ENCODE measurements at regions not wholly inside any gene's neighbourhood (a gene's known extent, or its start where the extent isn't known, plus 50 kb on each side); places are given as distances from the start of the nearest gene placed in this dataset.

DNA sequence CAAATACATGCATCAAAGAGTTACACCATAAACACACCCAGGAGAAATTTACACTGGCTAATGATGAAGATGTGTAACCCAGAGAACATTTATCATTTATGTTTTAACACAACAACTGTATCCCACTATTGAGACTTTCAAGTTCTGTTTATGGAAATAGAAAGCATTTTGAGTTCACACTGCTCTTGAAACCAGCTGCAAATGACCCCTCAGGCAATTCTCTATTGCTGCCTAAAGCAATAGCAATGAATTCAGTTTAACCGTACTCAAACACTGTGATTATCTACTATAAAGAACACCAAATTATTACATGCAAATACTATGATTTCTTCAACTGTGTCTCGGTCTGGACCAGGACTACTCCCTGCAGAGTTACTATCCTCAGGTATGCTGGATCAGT lies 452.7 kb upstream of the NRXN1 start:
- Mint-ChIP-seq H3K36me3 (ENCODE audit: low read depth) (no peaks in the 10 kb centered on the region), H3K9me3 (peaks cover 32% of the 10 kb centered on the region), H3K4me1 (ENCODE audit: low read depth) (no peaks in the 10 kb centered on the region)

DNA sequence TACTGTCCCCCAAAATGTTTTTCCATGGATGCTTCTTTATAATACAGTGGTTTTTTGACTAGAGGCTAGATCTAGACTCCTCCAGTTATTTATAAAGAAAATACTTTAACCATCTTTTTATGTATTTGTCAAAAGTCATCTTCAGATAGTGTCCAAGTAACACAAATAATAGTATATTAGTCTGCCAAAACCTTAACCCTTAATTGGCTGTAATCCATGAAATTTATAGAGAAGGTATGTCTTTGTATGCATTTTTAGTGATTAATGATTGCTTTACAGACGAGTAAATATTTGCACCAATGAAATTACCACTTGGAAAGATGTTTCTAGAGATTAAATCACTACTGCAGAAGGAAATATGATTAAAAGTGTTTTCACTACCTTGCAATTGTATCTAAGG lies 451.8 kb upstream of the NRXN1 start:
- Mint-ChIP-seq H3K4me3 (no peak overlapping the region), H3K4me1 (ENCODE audit: low read depth) (no peaks in the 10 kb centered on the region), H3K27ac (no peak overlapping the region), H3K9me3 (peaks cover 32% of the 10 kb centered on the region), H3K36me3 (ENCODE audit: low read depth) (no peaks in the 10 kb centered on the region), H3K27me3 (ENCODE audit: low read depth) (no peaks in the 10 kb centered on the region)

More for the DNA sequence above, 452.7 kb upstream of the NRXN1 start:
- H3K27me3 Mint-ChIP-seq (ENCODE audit: low read depth) = no peaks in the 10 kb centered on the region
- no peak overlapping the region for H3K27ac Mint-ChIP-seq
- no peak overlapping the region for H3K4me3 Mint-ChIP-seq

DNA sequence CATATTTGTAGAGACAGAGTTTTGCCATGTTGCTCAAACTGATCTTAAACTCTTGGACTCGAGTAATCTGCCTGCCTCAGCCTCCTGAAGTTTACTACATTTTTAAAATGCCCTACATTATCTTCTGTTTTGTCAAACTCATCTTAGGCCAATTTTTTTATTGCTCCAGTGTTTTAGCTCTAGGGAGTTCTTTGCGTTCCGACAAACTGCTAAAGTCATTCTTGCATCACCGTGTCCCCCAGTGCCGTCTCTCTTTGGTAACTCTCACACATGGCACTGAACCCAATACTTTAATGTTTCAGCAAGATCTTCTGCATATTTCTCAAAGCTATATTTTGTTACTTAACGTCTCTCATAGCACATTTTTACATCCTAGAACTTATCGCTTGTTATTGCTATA lies 440.9 kb upstream of the NRXN1 start:
- H3K9me3 Mint-ChIP-seq = no peaks in the 10 kb centered on the region
- H3K36me3 Mint-ChIP-seq (ENCODE audit: low read depth) = no peaks in the 10 kb centered on the region
- H3K27ac Mint-ChIP-seq = no peak overlapping the region
- H3K4me1 Mint-ChIP-seq (ENCODE audit: low read depth) = no peaks in the 10 kb centered on the region
- H3K4me3 Mint-ChIP-seq = no peak overlapping the region
- no peaks in the 10 kb centered on the region for H3K27me3 Mint-ChIP-seq (ENCODE audit: low read depth)

DNA sequence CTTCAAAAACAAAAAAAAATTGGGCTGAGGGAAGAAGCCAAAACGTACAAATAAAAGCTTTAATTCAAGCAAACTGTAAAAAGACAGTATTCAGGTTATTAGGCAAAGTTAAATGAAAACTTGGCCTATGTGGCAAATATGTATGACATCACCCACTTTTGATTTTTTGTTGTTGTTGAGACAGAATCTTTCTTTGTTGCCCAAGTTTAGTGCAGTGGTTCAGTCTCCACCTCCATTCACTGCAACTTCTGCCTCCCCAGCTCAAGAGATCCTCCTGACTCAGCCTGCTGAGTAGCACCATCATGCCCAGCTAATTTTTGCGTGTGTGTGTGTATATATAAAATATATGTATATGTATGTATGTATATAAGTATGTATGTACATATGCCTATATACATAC lies 440.4 kb upstream of the NRXN1 start:
- Mint-ChIP-seq H3K4me3 (no peak overlapping the region), H3K4me1 (ENCODE audit: low read depth) (no peaks in the 10 kb centered on the region), H3K27me3 (ENCODE audit: low read depth) (no peaks in the 10 kb centered on the region), H3K9me3 (no peaks in the 10 kb centered on the region), H3K36me3 (ENCODE audit: low read depth) (no peaks in the 10 kb centered on the region), H3K27ac (no peak overlapping the region)

DNA sequence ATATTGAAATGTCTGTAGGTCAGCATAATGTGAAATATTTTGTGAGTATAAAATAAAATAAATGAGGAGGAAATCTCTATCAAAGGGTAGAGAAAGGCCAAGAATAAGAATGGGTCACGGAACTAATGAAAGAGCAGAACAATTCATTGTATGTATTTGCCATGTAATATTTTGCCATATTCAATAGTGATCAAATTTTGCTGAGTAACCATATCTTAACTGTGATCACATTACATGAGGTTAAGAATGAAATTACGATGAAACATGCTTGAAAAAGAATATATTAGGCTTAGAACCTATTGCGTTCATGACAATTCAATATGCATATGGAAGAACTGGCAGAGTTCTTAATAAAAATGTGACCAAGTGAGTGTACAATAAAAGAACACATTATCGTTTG lies 437.2 kb upstream of the NRXN1 start:
- no peaks in the 10 kb centered on the region for H3K36me3 Mint-ChIP-seq (ENCODE audit: low read depth)
- no peak overlapping the region for H3K27ac Mint-ChIP-seq
- H3K4me1 Mint-ChIP-seq (ENCODE audit: low read depth) = no peaks in the 10 kb centered on the region
- H3K9me3 Mint-ChIP-seq = no peaks in the 10 kb centered on the region
- H3K27me3 Mint-ChIP-seq (ENCODE audit: low read depth) = no peaks in the 10 kb centered on the region
- H3K4me3 Mint-ChIP-seq = no peak overlapping the region

DNA sequence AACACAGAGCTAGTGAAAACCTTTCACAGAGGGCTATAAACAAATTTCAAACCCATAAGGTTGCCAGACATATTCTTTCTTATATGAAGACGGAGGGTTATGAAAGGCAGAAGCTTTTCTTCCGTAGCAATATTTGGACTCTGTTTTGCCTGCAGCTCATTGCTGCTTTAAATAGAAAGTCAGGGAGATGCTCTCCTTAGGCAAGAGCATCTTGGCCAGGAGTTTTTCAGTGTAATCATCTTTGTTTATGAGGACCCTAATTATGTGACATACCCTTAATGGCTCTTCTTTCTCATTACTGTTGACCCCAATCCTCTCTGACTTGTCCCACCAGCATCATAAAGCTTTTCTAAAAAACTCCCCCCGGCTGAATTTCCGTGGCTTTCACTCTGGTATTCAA lies 433.4 kb upstream of the NRXN1 start:
- Mint-ChIP-seq H3K27ac (no peak overlapping the region), H3K4me3 (no peak overlapping the region)

DNA sequence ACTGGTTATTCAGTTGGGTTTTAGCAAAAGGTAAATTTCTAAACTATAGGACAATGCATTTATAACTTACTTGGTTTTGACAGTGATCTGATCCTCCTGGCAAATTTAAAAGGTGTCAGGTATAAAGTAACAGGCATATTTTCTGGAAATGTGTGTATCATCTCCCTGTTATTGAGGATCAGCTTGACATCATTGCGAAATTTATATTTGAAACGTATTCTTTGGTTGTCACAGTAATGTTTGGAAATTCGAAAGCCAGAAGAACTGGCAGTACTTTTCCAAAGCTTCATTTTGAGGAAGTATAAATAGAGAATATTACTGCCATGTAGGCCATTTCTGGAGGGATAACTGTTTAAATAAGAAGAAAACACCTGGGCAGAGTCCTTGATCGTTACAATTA lies 422.2 kb upstream of the NRXN1 start:
- Mint-ChIP-seq H3K36me3 (ENCODE audit: low read depth) (no peaks in the 10 kb centered on the region), H3K9me3 (peaks cover 28% of the 10 kb centered on the region), H3K4me3 (no peak overlapping the region), H3K27me3 (ENCODE audit: low read depth) (no peaks in the 10 kb centered on the region), H3K4me1 (ENCODE audit: low read depth) (no peaks in the 10 kb centered on the region), H3K27ac (no peak overlapping the region)

More for the DNA sequence above, 433.4 kb upstream of the NRXN1 start:
- H3K27me3 Mint-ChIP-seq (ENCODE audit: low read depth) = no peaks in the 10 kb centered on the region
- H3K36me3 Mint-ChIP-seq (ENCODE audit: low read depth) = no peaks in the 10 kb centered on the region
- no peaks in the 10 kb centered on the region for H3K4me1 Mint-ChIP-seq (ENCODE audit: low read depth)
- peaks cover 8% of the 10 kb centered on the region for H3K9me3 Mint-ChIP-seq

DNA sequence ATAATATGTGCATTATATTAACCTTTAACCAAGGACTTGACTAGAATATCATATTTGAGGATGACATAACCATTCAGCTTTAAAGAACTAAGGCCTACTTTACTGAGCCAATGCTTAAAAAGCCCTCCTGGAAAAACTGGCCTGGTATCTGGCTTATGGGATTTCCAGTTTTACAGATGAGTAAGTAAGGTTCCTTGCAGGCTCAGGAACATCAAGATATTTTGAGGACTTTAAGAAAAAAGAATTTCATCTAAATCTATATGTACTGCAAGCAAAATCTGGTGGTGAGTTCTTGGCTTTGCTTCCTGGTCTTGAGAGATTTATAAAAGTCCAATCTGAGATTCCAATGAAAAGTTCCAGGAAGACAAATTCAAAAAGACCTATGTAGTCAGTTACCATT lies 417.0 kb upstream of the NRXN1 start:
- Mint-ChIP-seq H3K9me3 (peaks cover 39% of the 10 kb centered on the region), H3K4me3 (no peak overlapping the region), H3K27me3 (ENCODE audit: low read depth) (no peaks in the 10 kb centered on the region), H3K27ac (no peak overlapping the region), H3K4me1 (ENCODE audit: low read depth) (no peaks in the 10 kb centered on the region), H3K36me3 (ENCODE audit: low read depth) (no peaks in the 10 kb centered on the region)

DNA sequence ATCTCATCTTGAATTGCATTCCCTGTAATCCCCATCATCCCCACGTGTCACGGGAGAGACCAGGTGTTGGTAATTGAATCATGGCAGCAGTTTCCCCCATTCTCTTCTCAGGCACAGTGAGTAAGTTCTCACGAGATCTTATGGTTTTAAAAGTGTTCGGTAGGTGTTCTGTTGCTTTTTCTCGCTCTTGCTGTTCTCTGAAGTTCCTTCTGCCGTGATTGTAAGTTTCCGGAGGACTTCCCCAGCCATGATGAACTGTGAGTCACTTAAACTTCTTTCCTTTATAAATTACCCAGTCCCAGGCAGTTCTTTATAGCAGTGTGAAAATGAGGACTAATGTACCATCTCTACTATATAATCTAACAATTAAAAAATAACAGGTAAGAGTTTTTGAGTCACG lies 409.9 kb upstream of the NRXN1 start:
- Mint-ChIP-seq H3K27ac (no peak overlapping the region), H3K36me3 (ENCODE audit: low read depth) (no peaks in the 10 kb centered on the region), H3K4me3 (no peak overlapping the region), H3K27me3 (ENCODE audit: low read depth) (no peaks in the 10 kb centered on the region), H3K9me3 (peaks cover 11% of the 10 kb centered on the region), H3K4me1 (ENCODE audit: low read depth) (no peaks in the 10 kb centered on the region)

DNA sequence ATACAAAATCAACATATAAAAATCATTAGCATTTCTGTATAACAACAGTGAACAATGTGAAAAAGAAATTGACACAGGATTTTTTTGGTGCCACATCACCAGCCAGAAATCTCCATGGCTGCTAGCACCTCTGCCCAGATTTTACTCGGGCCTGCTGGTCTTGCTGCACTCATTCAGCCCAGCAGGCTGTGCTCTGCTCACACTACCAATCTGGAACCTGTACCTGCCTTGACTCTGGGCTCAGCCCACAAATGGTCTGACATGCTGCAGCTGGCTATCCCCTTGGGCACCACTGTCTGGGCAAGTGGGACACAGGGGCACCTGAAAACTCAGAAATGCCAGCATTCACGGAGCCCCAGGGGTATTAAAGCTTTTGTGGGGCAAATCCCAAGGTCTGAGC lies 392.5 kb upstream of the NRXN1 start:
- Mint-ChIP-seq H3K36me3 (ENCODE audit: low read depth) (no peaks in the 10 kb centered on the region), H3K27ac (no peak overlapping the region), H3K4me3 (no peak overlapping the region), H3K4me1 (ENCODE audit: low read depth) (no peaks in the 10 kb centered on the region), H3K9me3 (peaks cover 29% of the 10 kb centered on the region), H3K27me3 (ENCODE audit: low read depth) (no peaks in the 10 kb centered on the region)

DNA sequence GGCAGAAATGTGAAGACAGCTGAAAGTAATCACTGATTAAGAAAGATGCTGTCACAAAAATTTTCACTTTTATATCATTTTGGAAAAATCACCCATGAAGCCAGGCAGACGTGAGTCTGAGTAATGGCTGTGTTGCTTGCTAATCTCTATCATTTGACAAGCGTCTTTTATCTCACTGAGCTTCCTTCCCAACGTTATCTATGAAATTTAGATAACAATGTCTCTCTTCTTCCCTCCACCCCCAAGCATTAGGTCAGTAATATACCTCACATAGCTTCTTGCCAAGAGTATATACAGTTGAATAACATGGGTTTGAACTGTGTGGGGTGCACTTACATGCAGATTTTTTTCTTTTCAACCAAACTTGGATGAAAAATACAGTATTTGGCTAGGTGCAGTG lies 388.6 kb upstream of the NRXN1 start:
- H3K9me3 Mint-ChIP-seq = peaks cover 16% of the 10 kb centered on the region
- no peak overlapping the region for H3K27ac Mint-ChIP-seq
- H3K27me3 Mint-ChIP-seq (ENCODE audit: low read depth) = no peaks in the 10 kb centered on the region
- no peaks in the 10 kb centered on the region for H3K4me1 Mint-ChIP-seq (ENCODE audit: low read depth)
- H3K36me3 Mint-ChIP-seq (ENCODE audit: low read depth) = no peaks in the 10 kb centered on the region
- no peak overlapping the region for H3K4me3 Mint-ChIP-seq

DNA sequence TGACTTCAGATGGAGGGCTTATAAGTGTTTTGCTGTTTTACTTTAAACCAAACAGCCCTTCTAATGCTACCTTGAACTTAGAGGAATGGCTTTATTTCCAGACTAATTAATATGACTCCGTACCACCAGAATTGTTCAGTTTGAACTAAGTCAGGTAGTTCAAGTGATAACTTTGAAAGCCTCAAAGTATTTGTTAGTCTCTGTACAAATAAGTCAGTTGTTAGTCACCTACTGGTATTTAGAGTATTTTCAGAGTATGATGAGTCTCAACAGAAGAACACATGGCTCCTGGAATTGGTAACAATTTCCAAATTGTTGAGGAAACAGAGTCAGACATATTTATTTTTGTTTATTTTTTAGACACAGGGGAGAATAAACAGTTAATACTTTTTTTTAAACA lies 381.8 kb upstream of the NRXN1 start:
- no peak overlapping the region for H3K27ac Mint-ChIP-seq

DNA sequence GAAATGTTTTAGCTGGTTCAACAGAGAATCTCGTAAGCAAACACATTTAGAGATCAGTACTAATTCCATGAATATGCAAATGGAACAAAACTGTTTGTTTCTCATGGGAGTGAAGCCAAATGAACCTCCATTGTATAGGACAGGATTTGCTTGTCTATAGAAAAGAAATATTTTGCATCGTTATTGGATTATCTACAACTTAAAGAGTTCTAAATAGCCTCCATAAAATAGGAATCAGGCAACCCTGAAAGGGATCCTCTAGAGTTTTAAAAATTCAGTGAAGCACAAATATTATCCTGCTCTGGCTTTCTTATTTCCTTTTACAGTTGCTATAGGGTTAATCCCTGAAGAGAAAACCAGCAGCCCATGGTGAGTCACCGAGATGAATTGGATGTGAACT lies 378.4 kb upstream of the NRXN1 start:
- no peaks in the 10 kb centered on the region for H3K4me1 Mint-ChIP-seq (ENCODE audit: low read depth)
- no peaks in the 10 kb centered on the region for H3K27me3 Mint-ChIP-seq (ENCODE audit: low read depth)
- H3K27ac Mint-ChIP-seq = no peak overlapping the region
- peaks cover 8% of the 10 kb centered on the region for H3K9me3 Mint-ChIP-seq
- H3K36me3 Mint-ChIP-seq (ENCODE audit: low read depth) = no peaks in the 10 kb centered on the region
- no peak overlapping the region for H3K4me3 Mint-ChIP-seq

More for the DNA sequence above, 381.8 kb upstream of the NRXN1 start:
- Mint-ChIP-seq H3K9me3 (peaks cover 10% of the 10 kb centered on the region), H3K27me3 (ENCODE audit: low read depth) (no peaks in the 10 kb centered on the region), H3K4me1 (ENCODE audit: low read depth) (no peaks in the 10 kb centered on the region), H3K4me3 (no peak overlapping the region), H3K36me3 (ENCODE audit: low read depth) (no peaks in the 10 kb centered on the region)

DNA sequence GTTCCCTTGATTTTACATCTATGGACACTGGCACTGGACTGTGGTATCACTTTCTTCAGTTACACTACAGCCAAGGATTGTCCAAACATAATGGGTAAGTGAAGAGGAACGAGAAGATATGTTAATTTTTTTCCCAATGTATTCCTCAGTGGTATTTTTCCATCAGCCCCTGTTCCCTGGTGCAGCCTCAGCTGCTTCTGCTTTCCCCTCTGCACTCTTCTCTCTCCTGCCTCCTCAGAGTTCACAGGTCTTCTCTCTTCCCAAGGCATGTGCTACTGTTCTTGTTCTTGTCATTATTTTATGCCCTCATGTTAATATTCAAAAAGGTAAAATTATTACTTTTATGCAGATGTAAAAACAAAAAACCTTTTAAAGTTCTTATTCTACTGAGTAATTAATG lies 378.0 kb upstream of the NRXN1 start:
- Mint-ChIP-seq H3K27ac (no peak overlapping the region), H3K9me3 (peaks cover 9% of the 10 kb centered on the region), H3K36me3 (ENCODE audit: low read depth) (no peaks in the 10 kb centered on the region), H3K4me1 (ENCODE audit: low read depth) (no peaks in the 10 kb centered on the region), H3K27me3 (ENCODE audit: low read depth) (no peaks in the 10 kb centered on the region), H3K4me3 (no peak overlapping the region)

DNA sequence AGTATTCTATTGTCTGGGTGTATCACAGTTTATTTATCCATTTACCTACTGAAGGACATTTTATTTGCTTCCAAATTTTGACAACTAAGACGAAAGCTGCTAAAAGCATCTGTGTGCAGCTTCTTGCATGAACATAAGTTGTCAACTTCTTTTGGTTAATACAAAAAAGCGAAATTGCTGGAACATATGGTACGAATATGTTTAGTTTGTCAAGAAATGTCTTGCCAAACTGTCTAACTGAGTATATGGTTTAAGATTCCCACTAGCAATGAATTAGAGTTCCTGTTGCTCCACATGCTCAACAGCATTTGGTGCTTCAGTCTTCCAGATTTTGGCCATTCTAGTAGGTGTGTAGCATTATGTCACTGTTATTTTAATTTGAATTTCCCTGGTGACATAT lies 372.3 kb upstream of the NRXN1 start:
- Mint-ChIP-seq H3K27me3 (ENCODE audit: low read depth) (no peaks in the 10 kb centered on the region), H3K4me1 (ENCODE audit: low read depth) (no peaks in the 10 kb centered on the region), H3K9me3 (peaks cover 17% of the 10 kb centered on the region), H3K27ac (no peak overlapping the region), H3K36me3 (ENCODE audit: low read depth) (no peaks in the 10 kb centered on the region), H3K4me3 (no peak overlapping the region)

DNA sequence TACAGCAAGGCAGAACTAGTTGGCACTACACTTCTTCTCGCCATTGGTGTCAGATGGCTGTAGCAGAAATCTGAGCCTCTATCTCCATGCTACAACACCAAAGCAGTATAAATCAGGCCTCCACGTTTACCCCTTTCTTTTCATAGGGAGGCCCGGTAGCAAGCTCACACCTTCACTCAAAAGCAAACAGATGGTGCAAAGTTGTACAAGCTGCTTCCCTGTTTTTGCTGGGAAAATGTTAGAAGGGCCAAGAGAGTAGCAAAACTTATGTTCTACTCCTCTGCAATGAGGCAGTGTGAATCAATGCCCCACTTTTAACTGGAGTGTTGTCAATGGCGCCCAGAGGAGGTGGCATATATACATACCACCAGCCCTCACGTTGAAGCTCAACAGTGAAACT lies 369.6 kb upstream of the NRXN1 start:
- Mint-ChIP-seq H3K4me3 (no peak overlapping the region), H3K27ac (no peak overlapping the region), H3K9me3 (peaks cover 13% of the 10 kb centered on the region), H3K4me1 (ENCODE audit: low read depth) (no peaks in the 10 kb centered on the region), H3K27me3 (ENCODE audit: low read depth) (no peaks in the 10 kb centered on the region), H3K36me3 (ENCODE audit: low read depth) (no peaks in the 10 kb centered on the region)

Data from T-helper 1 cell treated with Interleukin-12 subunit alpha and Interleukin-12 subunit beta and Interleukin-4 antibody, amounts not matched to agents 30 μg/mL and 1 μg/mL, for 36 hours (primary cell).